GM23338 (cell line): ENCODE measurements at regions not wholly inside any gene's neighbourhood (a gene's known extent, or its start where the extent isn't known, plus 50 kb on each side); places are given as distances from the start of the nearest gene placed in this dataset.

Experiments used
- CTCF ChIP-seq, 2 experiments: fragments of 200-600 bp in 1 of 2; sonication (generic) in 1 of 2; conservative IDR thresholded peaks; 2 replicates each; pipeline versions ENCODE4 v1.5.1 to v1.6.1; 2016 to 2017; ENCODE audit warnings: antibody characterized with exemption in 2 of 2, low read depth in 2 of 2, mild to moderate bottlenecking in 2 of 2, moderate library complexity in 1 of 2
- POLR2AphosphoS5 ChIP-seq: IDR thresholded peaks from 2 replicates; pipeline ENCODE4 v1.6.1; 2016; ENCODE audit warnings: antibody characterized with exemption, low read depth

DNA sequence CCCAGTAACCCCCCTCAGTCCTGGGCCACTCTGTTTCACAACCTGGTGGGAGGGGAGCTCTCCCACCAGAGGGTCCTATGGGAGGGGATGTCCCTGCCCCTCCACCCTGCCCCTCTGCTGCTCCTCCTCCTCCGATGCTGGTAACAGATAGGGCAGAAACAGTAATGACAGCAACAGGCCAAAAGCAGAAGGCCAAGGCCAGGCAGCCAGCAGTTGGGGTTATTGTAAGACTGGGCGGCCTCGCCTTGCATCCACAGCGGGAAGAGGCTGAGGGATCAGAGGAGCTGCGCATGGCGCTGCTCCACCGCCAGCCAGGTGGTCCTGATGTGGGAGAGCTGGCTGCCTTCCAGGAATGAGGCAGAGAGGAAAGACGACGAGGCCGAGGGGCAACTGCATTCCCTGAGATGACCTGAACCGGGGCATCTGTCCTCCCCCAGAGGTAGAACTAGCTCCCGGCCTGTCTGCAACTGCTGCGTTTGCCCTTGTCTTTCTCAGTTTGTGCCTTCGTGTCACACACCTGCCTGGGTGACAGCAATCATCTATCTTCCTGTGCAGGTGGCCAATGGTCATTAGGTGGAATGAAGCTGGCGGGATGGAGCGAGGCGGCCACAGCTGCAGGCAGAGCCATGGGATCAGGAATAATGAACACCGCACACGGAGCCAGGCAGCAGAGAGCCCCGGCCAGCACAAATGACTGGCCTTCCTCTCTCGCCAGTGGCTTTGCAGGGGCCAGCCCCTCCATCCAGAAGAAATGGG, 54.0 kb upstream of the CACUL1 start:
- TF ChIP-seq POLR2AphosphoS5 (no peak), CTCF (conservative IDR thresholded peaks at IDR 0.05; ENCODE audit: low read depth in 2 of 2) (no peak)
